ENCODE measurements at regions not wholly inside any gene's neighbourhood (a gene's known extent, or its start where the extent isn't known, plus 50 kb on each side); places are given as distances from the start of the nearest gene placed in this dataset.
"Not testable (repeated sequence)": the region's sequence is repeated elsewhere in the genome, so short reads cannot be mapped to it uniquely, and the experiment has no call there.

- DNase-seq = no peak
- intact Hi-C loops (cut with DNase I, micrococcal nuclease) = no loop called here
- ATAC-seq = no peak
Observed at GRCh38 chr10:36534471-36535002, 590.9 kb upstream of the ANKRD30A start.

DNA sequence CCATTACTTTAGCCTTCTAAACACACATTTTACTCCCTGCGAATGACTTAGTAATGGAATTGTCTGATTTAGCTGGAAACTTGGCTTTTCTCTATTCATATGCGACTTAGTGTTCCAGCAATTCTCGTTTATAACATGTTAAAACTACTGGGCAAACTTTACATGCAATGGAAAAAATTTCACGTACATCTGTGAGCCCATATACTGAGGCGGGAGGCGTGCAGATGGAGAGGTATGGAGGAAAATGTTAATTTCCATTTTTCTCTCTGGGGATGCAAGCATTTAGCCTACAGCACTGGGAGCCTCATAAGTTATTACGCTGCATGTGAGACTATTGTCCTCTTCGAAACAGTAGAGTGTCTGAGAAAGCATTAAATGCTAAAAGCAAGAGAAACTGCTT lies 591.5 kb upstream of the ANKRD30A start:
- intact Hi-C loops (cut with DNase I, micrococcal nuclease) = no loop called here
- DNase-seq (no peak), ATAC-seq (no peak)

GRCh38 chr10:36533316-36533715 lies 592.1 kb upstream of the ANKRD30A start:
- intact Hi-C loops (cut with DNase I, micrococcal nuclease) = no loop called here
- ATAC-seq = no peak
- no peak for DNase-seq

DNA sequence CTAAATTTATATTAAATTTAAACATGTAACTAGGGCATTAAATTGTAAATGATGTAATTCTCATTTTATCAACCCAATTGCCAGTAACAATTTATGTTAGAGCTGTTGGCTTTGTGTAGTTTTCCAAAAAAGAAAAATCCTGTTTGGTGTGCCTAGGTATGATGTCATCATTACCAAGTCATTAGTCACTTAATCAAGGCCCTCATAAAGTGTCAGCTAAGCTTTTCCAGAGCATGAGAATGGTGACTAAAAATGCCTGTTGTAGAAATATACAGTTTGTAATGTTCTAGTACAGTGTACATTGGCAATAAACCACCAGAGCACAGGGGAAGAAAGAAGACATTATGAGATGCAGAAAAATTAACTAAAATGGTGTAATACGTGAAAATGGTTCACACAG lies 593.8 kb upstream of the ANKRD30A start:
- ATAC-seq = no peak
- no peak for DNase-seq
- intact Hi-C loops (cut with DNase I, micrococcal nuclease) = no loop called here

GRCh38 chr10:36526033-36526432 lies 599.4 kb upstream of the ANKRD30A start:
- DNase-seq = no peak
- no peak for ATAC-seq
- intact Hi-C loops (cut with DNase I, micrococcal nuclease) = no loop called here

GRCh38 chr10:36524126-36524525 lies 601.3 kb upstream of the ANKRD30A start:
- intact Hi-C loops (cut with DNase I, micrococcal nuclease); DNase-seq; ATAC-seq: not testable (repeated sequence)

DNA sequence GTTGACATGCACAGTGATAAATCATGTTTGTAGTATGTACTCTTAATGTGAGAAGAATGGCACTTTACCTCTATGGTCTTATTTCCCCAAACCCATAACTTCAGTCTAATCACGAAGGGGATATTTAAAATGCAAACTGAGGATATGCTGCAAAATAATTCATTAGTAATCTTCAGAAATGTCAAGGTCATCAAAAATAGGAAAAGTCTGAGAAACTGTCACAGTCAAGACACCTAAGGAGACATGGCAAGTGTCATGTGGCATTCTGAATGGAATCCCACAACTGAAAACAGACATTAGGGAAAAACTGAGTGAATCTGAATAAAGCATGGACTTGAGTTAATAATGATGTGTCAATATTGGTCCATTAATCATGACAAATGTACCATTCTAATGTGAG lies 605.5 kb upstream of the ANKRD30A start:
- ATAC-seq = no peak
- DNase-seq = no peak
- intact Hi-C loops (cut with DNase I, micrococcal nuclease) = no loop called here

GRCh38 chr10:36516281-36516680 lies 609.1 kb upstream of the ANKRD30A start:
- intact Hi-C loops (cut with DNase I, micrococcal nuclease) = no loop called here
- ATAC-seq (no peak), DNase-seq (no peak)

- ATAC-seq = no peak
- intact Hi-C loops (cut with DNase I, micrococcal nuclease) = no loop called here
- DNase-seq = no peak
Observed at GRCh38 chr10:36515319-36515718, 610.1 kb upstream of the ANKRD30A start.

GRCh38 chr10:36507715-36508114 lies 617.7 kb upstream of the ANKRD30A start:
- no peak for ATAC-seq
- intact Hi-C loops (cut with DNase I, micrococcal nuclease) = no loop called here
- no peak for DNase-seq

- DNase-seq = no peak
- intact Hi-C loops (cut with DNase I, micrococcal nuclease) = no loop called here
- ATAC-seq = no peak
Observed at GRCh38 chr10:36506697-36507496, 618.5 kb upstream of the ANKRD30A start.

DNA sequence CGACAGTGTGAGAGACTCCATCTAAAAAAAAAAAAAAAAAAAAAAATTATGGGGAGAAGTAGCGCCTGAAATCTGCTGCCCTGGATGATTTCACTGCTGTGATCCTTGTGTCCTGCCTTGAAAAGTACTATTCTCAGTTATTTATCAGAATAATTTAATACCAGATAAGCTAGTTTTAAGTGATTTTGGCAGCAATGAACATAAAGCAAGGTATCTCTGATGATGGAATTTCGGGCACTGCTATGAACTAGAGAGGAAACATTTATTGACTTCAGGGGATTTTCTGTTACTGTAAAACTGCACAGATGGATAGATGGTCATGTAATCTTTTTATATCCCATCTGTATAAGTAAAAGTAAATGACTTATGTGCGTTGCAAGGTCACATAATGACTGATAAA lies 619.1 kb upstream of the ANKRD30A start:
- intact Hi-C loops (cut with DNase I, micrococcal nuclease) = no loop called here
- no peak for ATAC-seq
- no peak for DNase-seq

GRCh38 chr10:36504758-36505157 lies 620.6 kb upstream of the ANKRD30A start:
- ATAC-seq = no peak
- intact Hi-C loops (cut with DNase I, micrococcal nuclease) = no loop called here
- no peak for DNase-seq

GRCh38 chr10:36500266-36500665 lies 625.1 kb upstream of the ANKRD30A start:
- DNase-seq (no peak), ATAC-seq (no peak)
- intact Hi-C loops (cut with DNase I, micrococcal nuclease) = no loop called here

DNA sequence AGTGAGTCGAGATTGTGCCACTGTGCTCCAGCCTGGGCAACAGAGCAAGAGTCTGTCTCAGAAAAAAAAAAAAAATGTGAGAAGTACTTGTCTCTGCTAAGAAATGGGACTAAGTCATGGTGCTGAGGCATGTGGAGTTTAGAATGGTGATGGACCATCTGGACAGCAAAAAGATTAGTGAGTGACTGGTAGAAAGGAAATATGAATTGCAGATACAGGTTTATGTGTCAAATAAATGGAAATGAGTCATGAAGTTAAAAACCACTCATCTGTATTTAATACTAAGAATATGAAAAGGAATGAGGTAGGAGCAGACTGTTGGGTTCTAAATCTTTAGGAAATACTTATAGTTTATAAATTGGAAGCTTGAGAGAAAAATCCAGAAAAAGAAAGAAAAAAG lies 625.7 kb upstream of the ANKRD30A start:
- DNase-seq (no peak), ATAC-seq (no peak)
- intact Hi-C loops (cut with DNase I, micrococcal nuclease) = no loop called here

DNA sequence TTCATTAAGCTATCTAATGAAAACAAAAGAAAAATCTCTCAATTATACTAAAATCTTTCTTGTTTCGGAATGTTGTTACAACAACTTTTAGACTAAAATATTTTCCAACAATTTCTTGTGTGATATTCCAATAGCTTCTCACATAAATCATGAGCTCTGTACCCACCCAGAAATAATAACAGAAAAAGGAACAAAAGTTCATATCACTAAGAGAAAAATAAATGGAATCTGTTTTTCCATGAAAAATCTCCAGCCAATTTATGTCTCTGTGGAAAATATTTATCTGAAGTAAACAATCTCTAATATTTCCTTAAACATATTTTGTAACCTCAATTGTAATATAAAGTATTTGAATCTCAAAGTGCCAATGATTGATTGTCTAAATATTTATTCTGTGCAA lies 628.6 kb upstream of the ANKRD30A start:
- intact Hi-C loops (cut with DNase I, micrococcal nuclease) = no loop called here
- ATAC-seq = no peak
- no peak for DNase-seq

DNA sequence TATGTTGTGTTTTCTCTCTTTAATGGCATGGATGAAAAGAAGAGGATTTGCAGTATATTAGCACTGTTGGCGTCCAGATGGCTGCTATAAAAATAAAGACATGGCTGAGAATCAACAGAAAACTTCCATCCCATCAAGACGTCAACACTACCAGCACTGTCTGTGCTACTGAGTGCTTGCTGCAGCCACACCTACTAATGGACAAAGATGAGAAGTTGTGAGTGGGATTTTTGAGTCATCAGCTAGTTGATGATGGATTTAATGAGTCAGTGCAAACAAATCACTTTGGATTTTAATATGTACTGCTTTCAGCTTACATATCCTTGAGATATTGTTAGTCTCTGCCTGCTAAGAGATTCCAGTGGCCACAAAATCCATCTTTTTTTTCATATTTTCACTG lies 631.0 kb upstream of the ANKRD30A start:
- no peak for DNase-seq
- ATAC-seq = no peak
- intact Hi-C loops (cut with DNase I, micrococcal nuclease) = no loop called here

DNA sequence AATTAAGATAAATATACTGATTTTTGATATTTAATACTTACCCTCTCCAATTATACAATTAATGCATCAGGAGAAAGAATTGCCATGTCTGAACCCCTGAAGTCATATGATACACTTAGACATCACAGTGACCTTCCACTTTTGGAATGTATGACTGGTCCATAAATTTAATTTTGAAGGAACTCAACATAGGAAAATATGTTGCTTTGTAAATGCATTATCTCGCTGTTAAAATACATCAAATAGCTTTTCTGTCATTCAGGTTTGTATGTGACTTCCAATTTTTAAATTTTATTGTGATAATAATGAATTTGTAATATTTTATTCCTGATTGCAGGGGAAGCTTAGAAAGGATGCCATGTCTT lies 631.9 kb upstream of the ANKRD30A start:
- intact Hi-C loops (cut with DNase I, micrococcal nuclease) = no loop called here
- ATAC-seq (no peak), DNase-seq (no peak)

DNA sequence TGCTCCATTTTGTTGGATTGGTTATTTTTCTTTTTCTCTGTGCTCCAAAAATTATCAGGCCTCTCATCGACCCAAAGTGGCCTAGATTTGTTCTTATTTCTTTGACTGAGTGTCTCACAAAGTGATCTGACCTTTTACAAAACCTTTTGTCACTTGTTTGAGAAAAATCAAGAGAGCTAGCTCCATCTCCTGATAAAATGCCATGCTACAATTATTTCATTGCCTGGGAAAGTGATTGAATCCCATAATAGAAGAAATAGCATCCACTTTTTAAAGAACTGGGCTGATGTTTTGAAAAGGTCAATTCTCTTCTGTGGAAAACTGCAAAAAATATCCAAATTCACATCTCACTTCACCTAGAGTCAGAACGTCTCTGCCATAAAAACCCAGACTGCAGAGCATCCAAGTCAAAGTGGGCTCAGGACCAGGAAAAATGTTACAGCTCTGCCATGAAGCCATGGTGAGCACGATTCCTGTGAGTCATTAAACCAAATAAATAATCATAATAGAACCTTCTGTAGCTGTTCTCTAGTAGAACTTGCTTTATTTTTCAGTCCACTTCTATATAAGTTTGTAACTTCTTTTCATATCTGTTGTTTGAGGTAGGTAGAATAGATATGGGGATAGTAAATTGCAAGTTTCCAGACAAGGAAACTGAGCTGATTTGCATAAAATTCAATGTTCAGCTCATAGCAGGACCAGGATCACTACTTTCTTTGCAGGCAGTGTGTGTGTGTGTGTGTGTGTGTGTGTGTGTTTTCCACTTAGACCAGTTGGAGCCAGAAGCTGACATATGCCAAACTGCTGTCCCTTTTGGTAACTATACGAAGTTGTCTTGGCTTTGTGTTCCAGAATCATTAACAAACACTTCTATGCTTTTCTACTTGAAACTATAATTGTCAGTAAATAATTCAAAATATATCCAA lies 632.5 kb upstream of the ANKRD30A start:
- intact Hi-C loops (cut with DNase I, micrococcal nuclease) = no loop called here
- DNase-seq (no peak), ATAC-seq (no peak)

- intact Hi-C loops (cut with DNase I, micrococcal nuclease) = no loop called here
- ATAC-seq = no peak
Observed at GRCh38 chr10:36491926-36492325, 633.5 kb upstream of the ANKRD30A start.

More at GRCh38 chr10:36491926-36492325, 633.5 kb upstream of the ANKRD30A start:
- DNase-seq = no peak
